Stomach (tissue), 8 donors: ENCODE measurements at regions not wholly inside any gene's neighbourhood (a gene's known extent, or its start where the extent isn't known, plus 50 kb on each side); places are given as distances from the start of the nearest gene placed in this dataset.

Experiments
- DNase-seq, 2 donors: peaks; one replicate each; pipeline versions ENCODE4 v3.0.0 to v3.0.0-alpha.2; 2013 to 2019
- H3K27ac ChIP-seq, 5 donors: fragments of 200-600 bp in 4 of 5; sonication (generic) in 4 of 5; one replicate each; pipeline ENCODE4 v1.5.1; 2013 to 2019; ENCODE audit warnings: mild to moderate bottlenecking in 1 of 5, moderate library complexity in 1 of 5
- H3K27me3 ChIP-seq, 3 donors: fragments of 200-600 bp; sonication (generic); one replicate each; pipeline ENCODE4 v1.5.1; 2017 to 2019; ENCODE audit warnings: mixed run types in 1 of 3
- H3K36me3 ChIP-seq, 4 donors: fragments of 200-600 bp; sonication (generic); 1 replicate in 3 of 4; 2 replicates in 1 of 4; pipeline ENCODE4 v1.5.1; 2016 to 2019
- H3K4me1 ChIP-seq, 4 donors: fragments of 200-600 bp; sonication (generic); one replicate each; pipeline ENCODE4 v1.5.1; 2016 to 2019
- H3K4me3 ChIP-seq, 4 donors: fragments of 200-600 bp; sonication (generic) in 3 of 4; one replicate each; pipeline ENCODE4 v1.5.1; 2016 to 2019; ENCODE audit warnings: mild to moderate bottlenecking in 1 of 4
- H3K9me3 ChIP-seq, 4 donors: fragments of 200-600 bp; sonication (generic); one replicate each; pipeline ENCODE4 v1.5.1; 2016 to 2019
- CTCF ChIP-seq, 7 experiments: fragments of 450-650 bp in 4 of 7; fragments of 200-600 bp in 3 of 7; sonication (generic) in 3 of 7; IDR thresholded peaks; one replicate each; pipeline ENCODE4 v1.5.1; 2016 to 2019; ENCODE audit warnings: antibody characterized with exemption in 7 of 7, control low read depth in 2 of 7, mild to moderate bottlenecking in 1 of 7
- EP300 ChIP-seq: sonication (generic); formaldehyde crosslinking; IDR thresholded peaks from one replicate; pipeline ENCODE4 v1.6.1; 2017; ENCODE audit warnings: antibody characterized with exemption
- POLR2A ChIP-seq, 4 donors: fragments of 450-650 bp; IDR thresholded peaks; one replicate each; pipeline ENCODE4 v1.6.1; 2016; ENCODE audit warnings: antibody characterized with exemption in 4 of 4, control low read depth in 2 of 4, mild to moderate bottlenecking in 1 of 4, moderate library complexity in 1 of 4
- POLR2AphosphoS5 ChIP-seq, 3 donors: sonication (generic); formaldehyde crosslinking; IDR thresholded peaks; one replicate each; pipeline ENCODE4 v1.6.1; 2016; ENCODE audit warnings: antibody characterized with exemption in 3 of 3
- WGBS, 5 donors: extraction: QIAGEN DNeasy Blood & Tissue Kit in 3 of 5; methylation state at CpG; one replicate each; pipeline versions ENCODE4 v1.1.5 to v1.1.7; 2013 to 2018; 5-methylcytosine and 5-hydroxymethylcytosine counted together
- intact Hi-C: fragments of 100-400 bp; cut with DNase I; formaldehyde crosslinking; loops from one replicate; pipeline ENCODE4 v1.15.1; 2023; ENCODE audit warnings: low total_unique reads
- donor health status: healthy with polysubstance abuse.
- donor health status: Bipolar disorder and iron deficiency.
- donor health status: healthy.

GRCh38 chr9:82511626-82512025, 523.1 kb downstream of the SPATA31D1 start:
- no peak overlapping the region for H3K4me3 ChIP-seq
- intact Hi-C loops, result no loop called here

GRCh38 chr9:82512728-82513127, 524.2 kb downstream of the SPATA31D1 start:
- Histone ChIP-seq H3K9me3 (no peaks in the 10 kb centered on the region), H3K4me1 (peaks cover 0 to 22% (median 8%) of the 10 kb centered on the region in 4 donors), H3K27ac (no peak overlapping the region), H3K27me3 (no peaks in the 10 kb centered on the region), H3K36me3 (no peaks in the 10 kb centered on the region), H3K4me3 (no peak overlapping the region)
- WGBS, 5 donors, result 90 to 94% (median 92%) methylated on average over 5 of the region's 5 CpGs
- DNase-seq, result peak in 1 of 2 donors; percentile 25
- intact Hi-C loops, result no loop called here
- TF ChIP-seq POLR2AphosphoS5 (IDR thresholded peaks at IDR 0.05) (no peak), POLR2A (IDR thresholded peaks at IDR 0.05) (no peak), EP300 (no peak), CTCF (IDR thresholded peaks at IDR 0.05) (no peak)

More at GRCh38 chr9:82511626-82512025, 523.1 kb downstream of the SPATA31D1 start:
- no peaks in the 10 kb centered on the region for H3K9me3 ChIP-seq
- H3K36me3 ChIP-seq, result no peaks in the 10 kb centered on the region
- 93 to 98% (median 95%) methylated on average over 7 of the region's 7 CpGs for WGBS, 5 donors
- no peak for DNase-seq
- no peak overlapping the region for H3K27ac ChIP-seq
- TF ChIP-seq CTCF (IDR thresholded peaks at IDR 0.05) (no peak), POLR2A (IDR thresholded peaks at IDR 0.05) (no peak), POLR2AphosphoS5 (IDR thresholded peaks at IDR 0.05) (no peak), EP300 (no peak)
- H3K4me1 ChIP-seq, result peaks cover 0 to 22% (median 8%) of the 10 kb centered on the region in 4 donors
- H3K27me3 ChIP-seq, result no peaks in the 10 kb centered on the region

- no peak overlapping the region for H3K27ac ChIP-seq
- WGBS, 5 donors, result 39 to 56% (median 44%) methylated on average over 5 of the region's 5 CpGs
Measured at GRCh38 chr9:82513242-82513751, 524.7 kb downstream of the SPATA31D1 start.

GRCh38 chr9:82513976-82514735, 525.6 kb downstream of the SPATA31D1 start:
- intact Hi-C loops, result no loop called here
- Histone ChIP-seq H3K27ac (no peak overlapping the region), H3K4me3 (no peak overlapping the region), H3K36me3 (no peaks in the 10 kb centered on the region), H3K4me1 (peaks cover 0 to 22% (median 8%) of the 10 kb centered on the region in 4 donors), H3K9me3 (no peaks in the 10 kb centered on the region), H3K27me3 (no peaks in the 10 kb centered on the region)
- TF ChIP-seq POLR2A (IDR thresholded peaks at IDR 0.05), result no peak
- no peak for TF ChIP-seq CTCF (IDR thresholded peaks at IDR 0.05)
- no peak for TF ChIP-seq POLR2AphosphoS5 (IDR thresholded peaks at IDR 0.05)
- TF ChIP-seq EP300, result no peak
- 43 to 54% (median 46%) methylated on average over 3 of the region's 3 CpGs for WGBS, 5 donors
- DNase-seq, result peak in 1 of 2 donors; percentile 21

More at GRCh38 chr9:82513242-82513751, 524.7 kb downstream of the SPATA31D1 start:
- peak in 1 of 2 donors; percentile 76 for DNase-seq
- Histone ChIP-seq H3K4me1 (peaks cover 0 to 22% (median 8%) of the 10 kb centered on the region in 4 donors), H3K27me3 (no peaks in the 10 kb centered on the region), H3K36me3 (no peaks in the 10 kb centered on the region), H3K9me3 (no peaks in the 10 kb centered on the region), H3K4me3 (no peak overlapping the region)
- intact Hi-C loops, result no loop called here
- TF ChIP-seq POLR2A (IDR thresholded peaks at IDR 0.05) (no peak), POLR2AphosphoS5 (IDR thresholded peaks at IDR 0.05) (no peak), CTCF (IDR thresholded peaks at IDR 0.05) (no peak), EP300 (no peak)
